Suprapubic skin (tissue), 4 donors: ENCODE measurements at regions not wholly inside any gene's neighbourhood (a gene's known extent, or its start where the extent isn't known, plus 50 kb on each side); places are given as distances from the start of the nearest gene placed in this dataset.
"Not testable (repeated sequence)": the region's sequence is repeated elsewhere in the genome, so short reads cannot be mapped to it uniquely, and the experiment has no call there.

Experiments used
- DNase-seq, 2 donors: peaks; one replicate each; pipeline ENCODE4 v3.0.0-alpha.2; 2019; ENCODE audit warnings: low spot score in 2 of 2
- H3K27ac ChIP-seq: fragments of 200-600 bp; sonication (generic); one replicate; pipeline ENCODE4 v1.5.1; 2019
- H3K27me3 ChIP-seq: fragments of 200-600 bp; sonication (generic); one replicate; pipeline ENCODE4 v1.5.1; 2019
- H3K36me3 ChIP-seq: fragments of 200-600 bp; sonication (generic); one replicate; pipeline ENCODE4 v1.5.1; 2019
- H3K4me1 ChIP-seq: fragments of 200-600 bp; sonication (generic); one replicate; pipeline ENCODE4 v1.5.1; 2019
- H3K4me3 ChIP-seq: fragments of 200-600 bp; sonication (generic); one replicate; pipeline ENCODE4 v1.5.1; 2019; ENCODE audit warnings: mild to moderate bottlenecking
- H3K9me3 ChIP-seq: fragments of 200-600 bp; sonication (generic); one replicate; pipeline ENCODE4 v1.5.1; 2019
- CTCF ChIP-seq, 2 donors: fragments of 200-600 bp in 1 of 2; fragments of 450-650 bp in 1 of 2; sonication (generic) in 1 of 2; IDR thresholded peaks; one replicate each; pipeline ENCODE4 v1.5.1; 2016 to 2019; ENCODE audit warnings: antibody characterized with exemption in 2 of 2, mild to moderate bottlenecking in 1 of 2, moderate library complexity in 1 of 2
- EP300 ChIP-seq: sonication (generic); formaldehyde crosslinking; IDR thresholded peaks from one replicate; pipeline ENCODE4 v1.6.1; 2017; ENCODE audit warnings: antibody characterized with exemption
- POLR2A ChIP-seq, 2 donors: fragments of 450-650 bp; IDR thresholded peaks; one replicate each; pipeline ENCODE4 v1.6.1; 2017; ENCODE audit warnings: antibody characterized with exemption in 2 of 2, mild to moderate bottlenecking in 2 of 2, moderate library complexity in 2 of 2
- POLR2AphosphoS5 ChIP-seq, 3 donors: sonication (generic); formaldehyde crosslinking; IDR thresholded peaks; one replicate each; pipeline ENCODE4 v1.6.1; 2017; ENCODE audit warnings: antibody characterized with exemption in 3 of 3
- WGBS: methylation state at CpG from one replicate; pipeline ENCODE4 v1.1.5; 2018; 5-methylcytosine and 5-hydroxymethylcytosine counted together

GRCh38 chr17:14547016-14547415 lies 246.1 kb downstream of the HS3ST3B1 start:
- no peak for TF ChIP-seq POLR2A (IDR thresholded peaks at IDR 0.05)
- no peak for TF ChIP-seq POLR2AphosphoS5 (IDR thresholded peaks at IDR 0.05)
- no peak for TF ChIP-seq CTCF (IDR thresholded peaks at IDR 0.05)
- TF ChIP-seq EP300: no peak
- no peaks in the 10 kb centered on the region for H3K9me3 ChIP-seq
- H3K4me1 ChIP-seq: no peaks in the 10 kb centered on the region
- H3K4me3 ChIP-seq: no peak overlapping the region
- DNase-seq: no peak
- H3K27ac ChIP-seq: no peak overlapping the region
- WGBS: 82% methylated on average over 5 of the region's 5 CpGs
- H3K36me3 ChIP-seq: no peaks in the 10 kb centered on the region
- no peaks in the 10 kb centered on the region for H3K27me3 ChIP-seq

GRCh38 chr17:14545156-14545906 lies 244.4 kb downstream of the HS3ST3B1 start:
- 79% methylated on average over 15 of the region's 16 CpGs for WGBS
- Histone ChIP-seq H3K4me3 (no peak overlapping the region), H3K36me3 (no peaks in the 10 kb centered on the region), H3K27me3 (no peaks in the 10 kb centered on the region), H3K27ac (no peak overlapping the region), H3K4me1 (no peaks in the 10 kb centered on the region), H3K9me3 (no peaks in the 10 kb centered on the region)
- DNase-seq: no peak
- no peak for TF ChIP-seq CTCF (IDR thresholded peaks at IDR 0.05)
- no peak for TF ChIP-seq POLR2A (IDR thresholded peaks at IDR 0.05)
- TF ChIP-seq POLR2AphosphoS5 (IDR thresholded peaks at IDR 0.05): no peak
- TF ChIP-seq EP300: no peak

- DNase-seq: no peak
- H3K4me3 ChIP-seq: no peak overlapping the region
- no peaks in the 10 kb centered on the region for H3K4me1 ChIP-seq
- H3K9me3 ChIP-seq: no peaks in the 10 kb centered on the region
- no peaks in the 10 kb centered on the region for H3K27me3 ChIP-seq
- WGBS: 79% methylated on average over 2 of the region's 2 CpGs
- TF ChIP-seq CTCF (IDR thresholded peaks at IDR 0.05) (no peak), POLR2A (IDR thresholded peaks at IDR 0.05) (no peak), POLR2AphosphoS5 (IDR thresholded peaks at IDR 0.05) (no peak), EP300 (no peak)
- H3K27ac ChIP-seq: no peak overlapping the region
- H3K36me3 ChIP-seq: no peaks in the 10 kb centered on the region
Measured at GRCh38 chr17:14541714-14542113, 240.8 kb downstream of the HS3ST3B1 start.

- WGBS: 78% methylated on average over 6 of the region's 6 CpGs
Measured at GRCh38 chr17:14539801-14540200, 238.9 kb downstream of the HS3ST3B1 start.

GRCh38 chr17:14532242-14532641 lies 231.4 kb downstream of the HS3ST3B1 start:
- not testable (repeated sequence) for H3K27ac ChIP-seq, H3K4me1 ChIP-seq, H3K36me3 ChIP-seq, H3K9me3 ChIP-seq, H3K27me3 ChIP-seq, DNase-seq, H3K4me3 ChIP-seq
- 92% methylated on average over 3 of the region's 3 CpGs for WGBS

More at GRCh38 chr17:14539801-14540200, 238.9 kb downstream of the HS3ST3B1 start:
- no peak for DNase-seq
- Histone ChIP-seq H3K4me1 (no peaks in the 10 kb centered on the region), H3K36me3 (no peaks in the 10 kb centered on the region), H3K27ac (no peak overlapping the region), H3K9me3 (no peaks in the 10 kb centered on the region), H3K27me3 (no peaks in the 10 kb centered on the region), H3K4me3 (no peak overlapping the region)
- TF ChIP-seq POLR2AphosphoS5 (IDR thresholded peaks at IDR 0.05): no peak
- no peak for TF ChIP-seq CTCF (IDR thresholded peaks at IDR 0.05)
- TF ChIP-seq EP300: no peak
- TF ChIP-seq POLR2A (IDR thresholded peaks at IDR 0.05): no peak
